HG02840 (cell line): ENCODE measurements at regions not wholly inside any gene's neighbourhood (a gene's known extent, or its start where the extent isn't known, plus 50 kb on each side); places are given as distances from the start of the nearest gene placed in this dataset.
"Not testable (repeated sequence)": the region's sequence is repeated elsewhere in the genome, so short reads cannot be mapped to it uniquely, and the experiment has no call there.

ENCODE experiments used
- ATAC-seq: cut with Tn5 transposase; IDR thresholded peaks from one replicate; pipeline ENCODE4 v1.9.1; 2021; ENCODE audit warnings: mild to moderate bottlenecking, moderate library complexity, moderate number of reproducible peaks; ENCODE audit not compliant: unreplicated experiment, low FRiP score

DNA sequence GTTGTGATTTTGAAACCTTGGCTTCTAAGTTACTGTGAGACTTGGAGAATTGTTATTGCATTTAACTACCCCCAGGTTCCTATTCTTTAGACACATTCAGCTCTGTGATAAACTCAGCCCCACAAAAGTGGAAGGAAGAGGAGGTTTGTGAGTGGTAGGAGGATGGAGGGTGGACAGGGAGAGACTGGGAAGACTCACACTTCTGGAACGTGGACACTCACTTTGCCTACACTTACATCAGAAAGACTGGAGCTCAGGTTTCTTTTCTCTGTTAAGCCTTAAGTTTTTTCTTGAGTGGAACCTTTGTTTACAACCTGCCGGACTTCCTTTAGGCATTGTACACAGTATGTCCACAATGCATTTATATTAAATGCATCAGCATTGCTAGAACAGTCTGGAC lies 99.0 kb downstream of the AREG start:
- ATAC-seq = no peak

DNA sequence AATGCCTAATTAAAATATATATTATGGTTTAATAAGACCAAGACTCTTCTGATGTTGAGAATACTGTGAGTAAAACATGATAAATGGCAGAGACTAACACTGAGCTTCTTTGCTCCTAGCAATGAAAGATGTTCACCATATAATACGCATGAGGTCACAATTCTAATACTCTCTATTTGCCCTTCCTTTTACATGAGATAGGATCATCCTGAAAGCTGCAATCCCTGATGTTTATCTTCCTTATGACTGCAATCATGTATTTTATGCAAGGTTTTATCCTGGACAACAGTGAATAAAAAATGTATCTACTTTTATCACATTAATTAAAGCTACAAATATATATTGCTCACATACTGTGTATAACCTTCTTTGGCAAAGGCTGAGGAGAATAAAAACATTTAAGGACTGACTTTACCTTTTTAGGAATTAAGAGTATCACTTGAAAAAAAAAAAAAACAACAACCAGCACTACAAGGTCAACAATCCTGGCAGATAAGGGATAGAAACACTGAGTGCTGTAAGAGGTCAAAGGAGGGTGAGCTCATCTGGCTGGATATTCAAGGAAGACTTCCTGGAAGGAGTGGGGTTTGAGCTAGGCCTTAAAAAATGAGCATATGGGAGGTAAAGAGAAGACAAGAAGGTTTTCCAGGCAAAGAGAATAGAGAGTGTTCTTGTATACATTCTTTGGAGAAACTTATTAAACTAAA lies 99.9 kb downstream of the AREG start:
- ATAC-seq = no peak

DNA sequence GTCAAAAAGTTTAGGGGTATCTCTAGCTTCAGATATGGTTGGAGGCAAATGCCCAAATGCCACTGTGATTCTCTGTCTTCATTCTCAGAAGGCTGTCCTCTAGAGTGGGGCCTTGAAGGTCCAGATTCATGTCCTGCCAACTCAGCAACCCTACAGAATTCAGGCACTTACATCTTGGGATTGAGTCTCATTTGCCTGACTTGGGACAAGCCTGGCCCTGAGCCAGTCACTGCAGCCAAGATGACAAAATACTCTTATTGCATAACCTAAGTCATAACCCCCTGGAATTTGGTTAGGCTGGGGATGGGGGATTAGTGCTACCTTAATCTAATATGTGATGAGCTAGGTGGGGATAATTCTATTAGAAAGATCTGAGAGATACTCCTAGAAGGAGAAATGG lies 100.5 kb downstream of the AREG start:
- no peak for ATAC-seq

DNA sequence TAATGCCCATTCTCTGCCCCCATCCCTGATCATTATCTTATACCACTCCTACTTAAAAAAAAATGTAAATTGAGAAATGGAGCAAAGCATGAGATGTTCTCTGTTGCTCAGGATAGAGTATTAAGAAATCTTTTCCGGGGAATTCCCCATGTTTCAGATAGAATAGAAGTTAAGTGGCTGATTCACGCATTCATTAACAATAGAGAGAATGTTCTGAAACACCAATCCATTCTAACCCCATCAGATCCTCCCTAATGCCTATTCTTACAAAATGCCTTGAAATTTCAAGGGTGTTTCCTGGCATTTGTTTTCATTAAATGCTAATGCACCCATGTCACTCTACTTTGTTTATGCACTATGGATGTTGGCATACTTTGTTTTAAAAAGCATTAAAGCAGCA lies 101.1 kb downstream of the AREG start:
- no peak for ATAC-seq

DNA sequence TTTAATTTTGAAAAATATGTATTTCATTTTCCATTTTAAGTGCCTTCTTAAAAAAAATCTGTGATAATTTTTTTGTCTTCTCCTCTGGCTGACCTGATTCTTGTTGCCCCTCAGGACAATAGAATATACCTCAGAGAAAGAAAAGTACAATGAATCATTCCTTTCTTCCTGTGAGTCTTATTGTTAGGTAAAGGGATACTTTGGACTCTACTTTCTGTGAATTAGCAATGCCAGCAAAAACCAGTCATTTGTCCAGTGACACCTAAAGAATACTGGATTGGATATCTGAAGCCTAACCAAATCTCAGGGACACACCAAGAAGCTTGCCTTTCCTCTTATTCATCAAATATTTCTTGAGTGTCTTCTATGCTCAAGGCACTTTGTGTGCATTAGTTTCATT lies 102.1 kb downstream of the AREG start:
- no peak for ATAC-seq

DNA sequence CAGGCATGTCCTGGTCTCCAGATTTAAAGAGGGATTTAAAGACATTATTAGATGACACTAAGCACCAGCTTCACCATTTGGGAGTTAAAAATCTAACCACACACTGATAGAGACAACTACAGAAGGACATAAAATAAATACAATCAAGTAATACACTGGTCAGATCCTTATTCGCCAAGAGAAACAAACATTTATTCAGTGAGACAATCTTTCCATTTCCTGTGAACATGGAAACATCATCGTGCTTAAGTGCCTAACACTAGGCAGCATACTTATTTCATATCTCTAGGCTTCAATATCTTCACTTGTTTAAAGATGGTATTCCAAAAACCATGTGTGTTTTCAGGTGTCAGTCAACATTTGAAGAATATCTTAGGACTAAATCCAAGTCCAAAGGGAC lies 103.6 kb downstream of the AREG start:
- no peak for ATAC-seq

DNA sequence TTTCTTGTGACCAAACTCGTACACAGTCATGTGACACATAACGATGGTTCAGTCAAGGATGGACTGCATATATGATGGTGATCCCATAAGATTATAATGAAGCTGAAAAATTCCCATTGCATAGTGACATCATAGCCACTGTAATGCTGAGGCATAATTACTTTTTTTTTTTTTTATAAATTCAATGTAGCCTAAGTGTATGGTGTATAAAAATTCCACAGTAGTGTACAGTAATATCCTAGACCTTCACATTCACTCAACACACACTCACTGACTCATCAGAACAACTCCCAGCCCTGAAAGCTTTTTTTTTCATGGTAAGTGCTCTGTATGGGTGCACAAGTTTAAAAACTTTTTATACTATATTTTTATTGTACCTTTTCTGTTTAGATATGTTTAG lies 105.0 kb downstream of the AREG start:
- ATAC-seq = no peak

DNA sequence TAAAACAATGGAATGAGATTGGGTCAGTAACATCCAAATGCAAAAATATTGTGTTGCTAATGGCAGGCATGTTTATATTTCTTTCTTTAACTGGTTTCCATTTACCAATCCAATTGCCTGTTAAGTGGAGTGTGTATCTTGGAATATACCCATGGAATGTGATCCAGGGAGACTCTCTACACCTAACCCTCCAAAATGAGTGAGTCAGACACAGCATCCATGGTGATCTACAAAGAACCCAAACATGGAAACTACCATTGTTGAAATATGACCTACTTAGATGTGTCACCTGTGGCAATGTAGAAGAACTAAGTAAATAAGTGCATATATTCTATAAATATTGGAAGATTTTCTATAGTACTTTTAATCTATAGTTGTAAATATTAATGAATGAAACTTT lies 110.3 kb downstream of the AREG start:
- no peak for ATAC-seq

DNA sequence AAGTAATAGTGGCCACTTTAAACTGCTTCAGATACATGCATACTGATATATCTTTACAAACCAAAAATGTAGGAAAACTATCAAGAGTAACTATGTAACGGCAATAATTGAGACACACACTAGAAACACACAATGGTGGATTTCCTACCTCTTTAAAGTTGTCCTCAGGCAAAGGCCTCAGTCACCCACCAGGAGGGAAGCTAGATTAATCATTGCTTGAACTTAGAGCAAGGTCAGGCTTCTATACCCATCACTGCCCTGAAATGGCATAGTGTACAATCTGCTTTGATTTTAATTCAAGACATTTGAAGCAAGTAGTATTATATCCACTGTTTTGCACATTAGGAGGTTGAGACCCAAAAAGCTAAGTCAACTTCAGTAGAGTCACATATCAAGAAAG lies 110.9 kb downstream of the AREG start:
- no peak for ATAC-seq

DNA sequence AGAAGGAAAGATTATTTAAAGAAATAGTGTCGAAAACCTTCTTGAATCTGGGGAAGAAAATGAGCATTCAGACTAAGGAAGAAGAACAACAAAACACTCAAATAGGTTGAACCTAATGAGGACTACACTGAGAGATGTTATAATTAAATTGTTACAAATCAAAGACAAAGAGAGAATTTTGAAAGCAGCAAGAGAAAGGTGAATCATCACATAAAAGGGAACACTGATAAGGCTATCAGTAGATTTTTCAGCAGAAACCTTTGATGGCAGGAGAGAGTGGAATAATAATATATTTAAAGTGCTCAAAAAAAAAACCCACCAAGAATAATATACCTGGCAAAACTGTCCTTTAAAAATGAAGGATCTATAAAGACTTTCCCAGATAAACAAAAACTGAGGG lies 114.9 kb downstream of the AREG start:
- no peak for ATAC-seq

DNA sequence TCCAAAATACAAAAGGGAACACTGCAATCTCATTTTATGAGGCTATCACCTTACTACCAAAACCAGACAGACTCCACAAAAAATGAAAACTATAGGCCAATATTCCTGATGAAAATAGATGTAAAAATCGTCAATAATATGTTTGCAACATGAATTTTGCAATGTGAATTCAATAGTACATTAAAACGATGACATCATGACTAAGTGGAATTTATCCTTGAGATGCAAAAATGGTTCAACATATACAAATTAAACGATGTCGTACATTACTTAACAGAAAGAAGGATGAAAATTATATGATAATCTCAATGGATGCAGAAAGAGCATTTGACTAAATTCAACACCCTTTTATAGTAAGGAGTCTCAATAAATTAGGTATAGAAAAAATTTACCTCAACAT lies 123.0 kb downstream of the AREG start:
- ATAC-seq = no peak

DNA sequence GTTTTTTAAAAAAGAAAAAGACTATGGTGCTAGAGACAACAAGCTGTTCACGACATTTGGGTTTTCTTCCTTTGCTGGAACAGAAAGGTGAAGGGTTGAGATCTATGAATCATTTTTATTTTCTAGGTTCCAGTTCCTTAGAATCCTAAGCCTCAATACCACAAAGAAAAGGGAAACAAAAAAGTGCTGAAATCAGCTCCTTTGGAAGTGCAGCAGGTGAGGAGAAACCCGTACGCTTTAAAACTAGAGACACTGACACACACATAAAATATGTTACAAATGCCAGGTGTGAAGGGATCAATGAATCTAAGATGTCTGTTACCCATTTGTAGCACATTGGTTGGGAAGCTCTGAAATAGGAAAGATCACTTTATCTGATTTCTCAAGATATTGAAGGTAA lies 125.2 kb downstream of the AREG start:
- ATAC-seq = no peak

DNA sequence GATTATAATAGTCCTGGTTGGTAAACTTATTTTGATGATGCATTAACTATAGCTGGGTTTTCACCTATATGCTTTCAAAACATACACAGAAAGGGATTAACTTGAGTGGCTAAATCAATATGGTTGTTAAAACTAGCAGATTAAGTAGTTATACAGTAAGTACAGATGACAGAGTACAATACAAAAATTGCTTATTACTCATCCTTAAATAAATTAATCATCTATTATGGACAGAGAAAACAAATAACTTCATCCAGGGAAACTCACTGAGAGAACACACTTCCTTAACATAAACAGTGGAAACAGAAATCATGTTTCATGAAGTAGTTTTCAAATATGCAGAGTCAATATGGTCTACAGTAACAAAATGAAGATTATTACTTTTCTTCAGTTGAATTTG lies 133.4 kb downstream of the AREG start:
- no peak for ATAC-seq

DNA sequence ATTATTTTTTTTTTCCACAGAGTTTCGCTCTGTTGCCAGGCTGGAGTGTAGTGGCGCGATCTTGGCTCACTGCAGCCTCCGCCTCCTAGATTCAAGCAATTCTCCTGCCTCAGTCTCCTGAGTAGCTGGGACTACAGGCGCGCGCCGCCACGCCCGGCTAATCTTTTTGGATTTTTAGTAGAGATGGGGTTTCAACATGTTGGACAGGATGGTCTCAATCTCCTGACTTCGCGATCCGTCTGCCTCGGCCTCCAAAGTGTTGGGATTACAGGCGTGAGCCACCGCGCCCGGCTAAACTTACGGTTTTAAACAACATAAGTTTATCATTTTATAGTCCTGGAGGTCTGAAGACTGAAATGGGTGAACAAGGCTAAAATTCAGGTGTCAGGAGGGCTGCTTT lies 133.9 kb downstream of the AREG start:
- not testable (repeated sequence) for ATAC-seq

DNA sequence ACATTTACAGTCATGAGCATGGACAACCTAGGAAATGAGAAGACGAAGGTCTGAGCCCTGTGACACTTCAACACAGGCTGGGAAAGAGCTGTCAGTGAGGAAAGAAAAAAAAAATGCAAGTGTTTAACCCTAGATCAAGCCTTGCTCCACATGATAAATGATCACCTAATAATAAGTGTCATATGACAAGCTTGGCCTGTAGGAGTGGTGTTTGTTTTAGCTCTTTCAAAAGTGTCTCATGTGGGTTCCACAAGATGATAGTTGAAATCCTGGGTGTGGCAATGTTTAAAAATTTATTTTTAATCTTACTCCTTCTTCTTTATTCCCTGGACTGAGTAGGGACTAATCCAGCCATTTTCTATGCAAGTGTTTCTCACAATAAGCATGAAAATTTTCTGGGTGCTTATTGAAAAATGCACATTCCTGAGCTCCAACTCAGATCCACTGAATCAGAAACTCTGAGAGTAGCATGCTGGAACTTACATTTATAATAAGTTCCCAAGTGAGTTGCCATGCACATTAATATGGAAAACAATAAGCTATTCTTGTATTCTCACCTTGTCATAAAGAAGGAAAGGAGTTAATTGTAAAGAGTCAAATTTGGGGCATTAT lies 138.3 kb downstream of the AREG start:
- no peak for ATAC-seq

DNA sequence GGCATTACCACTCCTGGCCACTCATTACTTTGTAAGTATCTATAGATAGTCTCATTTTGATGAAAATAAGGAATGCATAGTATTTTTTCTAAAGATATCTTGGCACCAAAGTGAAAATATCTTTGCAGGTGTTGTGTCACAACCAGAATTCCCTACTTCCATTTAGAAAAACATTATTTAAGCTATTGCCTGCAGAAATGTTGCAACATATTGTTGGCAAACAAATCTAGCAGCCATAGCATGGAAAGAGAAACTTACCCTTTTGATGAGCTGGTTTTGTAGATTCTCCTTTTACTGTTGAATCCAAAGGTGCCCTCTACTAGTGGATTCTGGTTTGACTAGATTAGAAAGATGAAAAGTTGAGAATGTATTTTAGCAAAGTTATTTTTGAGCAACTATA lies 138.8 kb downstream of the AREG start:
- ATAC-seq = no peak

DNA sequence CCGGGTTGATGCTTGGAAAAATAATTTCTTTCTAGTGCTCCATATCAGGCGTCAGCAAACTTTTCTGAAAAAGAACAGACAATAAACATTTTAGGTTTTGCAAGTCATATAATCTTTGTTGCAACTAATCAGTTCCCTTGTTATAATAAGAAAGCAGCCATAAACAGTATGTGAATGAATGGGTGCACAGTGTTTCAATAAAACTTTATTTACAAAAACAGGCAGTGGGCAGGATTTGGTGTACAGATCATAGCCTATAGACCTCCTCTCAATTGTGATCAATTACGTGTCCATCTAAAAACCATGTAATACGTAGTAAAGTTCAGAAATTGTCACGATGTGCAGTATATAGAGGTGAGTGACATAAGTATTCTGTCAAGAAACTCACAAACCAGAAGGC lies 143.4 kb downstream of the AREG start:
- ATAC-seq = no peak

DNA sequence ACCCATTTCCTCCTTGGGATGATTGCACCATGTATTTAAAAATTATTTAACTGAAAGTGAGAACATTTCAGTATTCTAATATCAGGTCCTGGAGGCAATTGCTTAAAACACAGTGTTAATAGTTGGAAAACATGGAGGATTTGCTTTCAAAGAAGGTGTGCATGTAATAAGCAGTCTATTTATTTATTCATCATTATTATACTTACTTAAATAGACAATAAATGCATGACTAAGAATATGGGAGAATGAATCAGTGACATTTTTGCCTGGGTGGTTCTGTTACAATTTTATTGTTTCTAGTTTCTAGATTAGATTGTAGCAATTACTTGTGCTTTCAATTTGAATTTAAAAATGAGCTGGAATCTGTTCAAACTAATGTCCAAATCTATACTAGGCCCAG lies 145.5 kb downstream of the AREG start:
- no peak for ATAC-seq

DNA sequence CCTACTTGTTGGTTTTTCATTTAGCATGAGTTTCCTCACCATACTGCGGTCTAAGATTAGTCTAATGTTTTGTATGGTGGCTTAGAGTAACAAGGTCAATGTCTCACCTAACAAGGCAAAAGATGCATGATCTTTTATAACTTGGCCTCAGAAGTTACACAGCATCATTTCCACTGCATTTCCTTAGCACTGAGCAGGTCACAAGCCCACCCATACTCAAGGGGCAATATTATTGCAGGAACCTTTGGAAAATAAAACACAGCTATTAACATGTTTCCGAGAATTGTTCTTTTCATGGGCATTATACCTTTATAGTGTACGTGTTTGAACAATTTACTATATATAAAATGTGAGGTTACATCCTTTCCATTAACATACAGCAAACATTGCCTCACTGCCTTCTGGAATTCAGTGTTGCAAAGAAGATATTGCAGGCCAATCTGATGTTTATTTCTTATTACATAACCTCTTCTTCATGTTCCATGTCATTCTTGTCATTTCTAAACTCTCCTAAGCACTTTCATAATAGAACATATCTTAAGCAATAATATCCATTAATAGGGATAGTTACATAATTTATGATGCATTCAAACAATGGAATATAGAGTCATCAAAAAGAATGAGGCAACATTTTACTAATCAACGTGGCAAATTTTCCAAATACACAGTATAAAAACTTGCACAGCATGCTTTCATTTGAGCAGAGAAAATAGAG lies 153.8 kb downstream of the AREG start:
- no peak for ATAC-seq

DNA sequence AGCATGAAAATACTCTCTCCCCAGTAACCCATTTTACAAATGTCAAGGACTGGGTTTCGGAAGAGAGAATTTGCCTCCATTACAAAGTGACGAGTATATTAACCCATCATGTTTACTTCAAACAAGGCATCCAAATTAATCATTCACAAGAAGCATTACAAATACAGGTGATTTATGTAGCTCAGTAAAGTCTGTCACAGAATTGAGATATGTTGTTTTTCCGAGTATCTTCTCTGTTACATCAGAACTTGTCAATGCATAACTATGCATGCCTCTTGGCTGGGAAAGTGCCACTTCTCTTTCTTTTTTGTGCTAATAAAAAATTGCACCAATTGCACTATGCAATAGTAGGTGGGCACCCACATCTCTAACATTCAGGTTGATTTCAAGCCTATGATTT lies 158.2 kb downstream of the AREG start:
- ATAC-seq = no peak

DNA sequence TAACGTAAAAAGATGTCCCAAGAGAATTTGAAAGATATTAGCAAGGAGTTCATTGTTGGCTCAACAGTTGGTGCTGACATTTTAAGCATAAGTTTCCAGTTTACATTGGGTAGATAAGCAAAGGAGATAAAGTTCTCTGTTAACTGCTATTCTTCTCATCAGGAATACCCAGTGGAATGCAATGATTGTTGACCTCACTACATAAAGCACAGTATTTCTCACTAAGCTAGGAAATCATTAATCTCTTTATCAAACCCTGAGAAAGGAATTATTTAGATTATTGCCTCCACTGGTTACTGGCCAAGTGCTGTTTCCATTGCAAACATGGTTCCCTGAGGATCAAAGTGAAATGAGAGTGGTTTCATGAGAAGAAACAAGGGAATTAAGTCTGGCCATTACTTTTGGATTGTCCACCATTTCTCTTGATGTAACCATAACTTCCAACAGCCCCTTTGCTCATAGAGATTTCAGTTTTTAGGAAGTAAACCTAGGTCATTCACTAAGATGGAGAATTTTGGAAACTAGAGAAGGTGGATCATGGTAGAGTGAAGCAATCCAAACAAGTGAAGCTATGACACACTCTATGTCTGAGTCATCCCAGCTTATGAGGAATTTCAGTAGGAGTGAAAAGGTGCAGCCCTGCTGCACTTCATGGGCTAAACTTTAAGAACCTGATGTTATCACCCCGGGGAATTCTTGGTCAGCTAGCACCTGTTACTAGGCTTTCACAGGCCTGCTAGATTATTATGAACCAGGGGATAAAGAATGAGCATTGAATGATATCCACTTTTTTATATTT lies 163.4 kb downstream of the AREG start:
- no peak for ATAC-seq
